ENCODE measurements at regions not wholly inside any gene's neighbourhood (a gene's known extent, or its start where the extent isn't known, plus 50 kb on each side); places are given as distances from the start of the nearest gene placed in this dataset.

GRCh38 chr1:37112430-37112829, 78.1 kb upstream of the GRIK3 start:
- no peak for DNase-seq (ENCODE audit: extremely low spot score)
- no peak for TF ChIP-seq CTCF (IDR thresholded peaks at IDR 0.05; ENCODE audit: control extremely low read depth, extremely low read depth, low read depth, missing control alignments)
- CTCF ChIA-PET: interaction anchor here (1.1 kb wide), 1 partner anchor 10 kb away, joined by 3 read pairs; no protein-coding TSS in a partner anchor
- POLR2A ChIA-PET: no interaction called here

- ChIA-PET CTCF (interaction anchor here (1.1 kb wide), 1 partner anchor 11 kb away, joined by 3 read pairs; no protein-coding TSS in a partner anchor), POLR2A (no interaction called here)
- DNase-seq (ENCODE audit: extremely low spot score): no peak
- no peak for TF ChIP-seq CTCF (IDR thresholded peaks at IDR 0.05; ENCODE audit: control extremely low read depth, extremely low read depth, low read depth, missing control alignments)
Measured at GRCh38 chr1:37113285-37113997, 79.1 kb upstream of the GRIK3 start.

GRCh38 chr1:37118790-37119189, 84.5 kb upstream of the GRIK3 start:
- no peak for TF ChIP-seq CTCF (IDR thresholded peaks at IDR 0.05; ENCODE audit: control extremely low read depth, extremely low read depth, low read depth, missing control alignments)
- POLR2A ChIA-PET: no interaction called here
- CTCF ChIA-PET: no interaction called here
- DNase-seq (ENCODE audit: extremely low spot score): no peak

- ChIA-PET CTCF (no interaction called here), POLR2A (no interaction called here)
- no peak for TF ChIP-seq CTCF (IDR thresholded peaks at IDR 0.05; ENCODE audit: control extremely low read depth, extremely low read depth, low read depth, missing control alignments)
- no peak for DNase-seq (ENCODE audit: extremely low spot score)
Measured at GRCh38 chr1:37120279-37120678, 86.0 kb upstream of the GRIK3 start.

GRCh38 chr1:37123276-37124115, 89.2 kb upstream of the GRIK3 start:
- ChIA-PET POLR2A (no interaction called here), CTCF (interaction anchor here (1.1 kb wide), 1 partner anchor 10 kb away, joined by 3 read pairs; no protein-coding TSS in a partner anchor)
- TF ChIP-seq CTCF (IDR thresholded peaks at IDR 0.05; ENCODE audit: control extremely low read depth, extremely low read depth, low read depth, missing control alignments): no peak
- no peak for DNase-seq (ENCODE audit: extremely low spot score)

- TF ChIP-seq CTCF (IDR thresholded peaks at IDR 0.05; ENCODE audit: control extremely low read depth, extremely low read depth, low read depth, missing control alignments): no peak
- no peak for DNase-seq (ENCODE audit: extremely low spot score)
- POLR2A ChIA-PET: no interaction called here
- CTCF ChIA-PET: interaction anchor here (1.1 kb wide), 1 partner anchor 9 kb away, joined by 3 read pairs; no protein-coding TSS in a partner anchor
Measured at GRCh38 chr1:37124501-37124900, 90.2 kb upstream of the GRIK3 start.
